ENCODE measurements at regions not wholly inside any gene's neighbourhood (a gene's known extent, or its start where the extent isn't known, plus 50 kb on each side); places are given as distances from the start of the nearest gene placed in this dataset.

GRCh38 chr16:65406933-65407332 lies 285.1 kb upstream of the CDH11 start:
- H2AK5ac ChIP-seq (ENCODE audit: low read depth, low read length), result no peak overlapping the region
- no peak overlapping the region for H2BK15ac ChIP-seq (ENCODE audit: low read length)
- no peak overlapping the region for H3K27ac ChIP-seq (ENCODE audit: low read depth, low read length)
- no peak overlapping the region for H3K14ac ChIP-seq (ENCODE audit: insufficient read length)
- H3K79me1 ChIP-seq (ENCODE audit: low read depth, low read length), result no peaks in the 10 kb centered on the region
- H3K4ac ChIP-seq (replicated peaks; ENCODE audit: insufficient read length, low read depth, low read length), result no peak overlapping the region
- no peaks in the 10 kb centered on the region for H3K9me3 ChIP-seq (ENCODE audit: insufficient read depth in 2 of 2, low read depth in 1 of 2, low read length in 1 of 2)
- H3K4me2 ChIP-seq (ENCODE audit: insufficient read depth in 1 of 2, low read depth in 2 of 2, low read length in 2 of 2), result no peak overlapping the region
- ChIA-PET CTCF (ENCODE audit: partially characterized antibody) (no interaction called here), POLR2A (ENCODE audit: partially characterized antibody) (no interaction called here)
- no peak overlapping the region for H2BK12ac ChIP-seq (ENCODE audit: low read depth, low read length)
- no peak overlapping the region for H4K8ac ChIP-seq (ENCODE audit: extremely low read depth, insufficient read depth, low read length)
- H3K9ac ChIP-seq (replicated peaks in 1 of 4; ENCODE audit: extremely low read depth in 1 of 4, low read depth in 3 of 4, low read length in 3 of 4), result no peak overlapping the region
- no peaks in the 10 kb centered on the region for H3K79me2 ChIP-seq (ENCODE audit: control insufficient read depth in 1 of 2, insufficient read depth in 2 of 2, low read length in 2 of 2)
- no peak overlapping the region for H2BK5ac ChIP-seq (ENCODE audit: low read depth, low read length)
- no peaks in the 10 kb centered on the region for H4K20me1 ChIP-seq (replicated peaks in 1 of 2; ENCODE audit: control insufficient read depth in 1 of 2, insufficient read depth in 2 of 2, low read length in 2 of 2)
- no peak overlapping the region for H4K91ac ChIP-seq (replicated peaks; ENCODE audit: insufficient read length, low read length)
- H2AFZ ChIP-seq (ENCODE audit: low read length), result no peak overlapping the region
- no peak overlapping the region for H3K18ac ChIP-seq (ENCODE audit: extremely low read depth, low read length)
- no peak overlapping the region for H3K4me3 ChIP-seq (ENCODE audit: extremely low read depth in 1 of 4, insufficient read depth in 2 of 4, low read depth in 3 of 4, low read length in 4 of 4)
- DNase-seq (ENCODE audit: low read depth in 1 of 2, low spot score in 2 of 2) (no peak), FAIRE-seq (no peak)
- H3K56ac ChIP-seq (replicated peaks; ENCODE audit: insufficient read length, low read depth, low read length), result no peak overlapping the region
- no peaks in the 10 kb centered on the region for H3K4me1 ChIP-seq (replicated peaks in 1 of 4; ENCODE audit: control insufficient read depth in 3 of 4, insufficient read depth in 4 of 4, low read length in 3 of 4)
- no peaks in the 10 kb centered on the region for H3K27me3 ChIP-seq (replicated peaks in 1 of 4; ENCODE audit: control insufficient read depth in 3 of 4, extremely low read depth in 1 of 4, insufficient read depth in 3 of 4, low read length in 3 of 4)
- no peaks in the 10 kb centered on the region; the same call in 1 of the 2 replicates for H3K23me2 ChIP-seq (ENCODE audit: low read depth, low read length)
- H4K5ac ChIP-seq (ENCODE audit: insufficient read length, low read depth, low read length), result no peak overlapping the region
- no peak overlapping the region for H2BK20ac ChIP-seq (ENCODE audit: low read length)
- WGBS, 2 experiments (ENCODE audit: extremely low coverage in 1 of 2, insufficient coverage in 1 of 2, insufficient read length in 1 of 2, insufficient replicate concordance in 2 of 2, low coverage in 1 of 2, low lambda C conversion rate in 2 of 2, missing lambda C conversion rate in 1 of 2), result 76% methylated on average over 4 of the region's 4 CpGs; no CpG with 5 or more reads in 1 of the 2 experiments
- TF ChIP-seq RXRA (IDR thresholded peaks at IDR 0.05; ENCODE audit: insufficient read depth, low read depth, low read length), result no peak
- TF ChIP-seq FOSL1 (IDR thresholded peaks at IDR 0.05; ENCODE audit: insufficient read depth, low read depth, low read length), result no peak
- TF ChIP-seq CREB1 (IDR thresholded peaks at IDR 0.05), result no peak
- TF ChIP-seq HDAC6 (IDR thresholded peaks at IDR 0.05; ENCODE audit: low read depth, low read length), result no peak
- TF ChIP-seq KDM5A (IDR thresholded peaks at IDR 0.05; ENCODE audit: low read length), result no peak
- no peak for TF ChIP-seq MAFK (IDR thresholded peaks at IDR 0.05; ENCODE audit: low read depth, low read length)
- no peak for TF ChIP-seq KDM4A (IDR thresholded peaks at IDR 0.05; ENCODE audit: low read depth, low read length, severe bottlenecking)
- TF ChIP-seq USF2 (IDR thresholded peaks at IDR 0.05; ENCODE audit: low read length), result no peak
- TF ChIP-seq CHD1 (IDR thresholded peaks at IDR 0.05; ENCODE audit: low read depth, low read length), result no peak
- TF ChIP-seq CBX8 (IDR thresholded peaks at IDR 0.05; ENCODE audit: borderline replicate concordance, low read depth, low read length), result no peak
- TF ChIP-seq POLR2AphosphoS5 (IDR thresholded peaks at IDR 0.05; ENCODE audit: low read depth, low read length), result no peak
- no peak for TF ChIP-seq POLR2A (IDR thresholded peaks at IDR 0.05; ENCODE audit: control extremely low read depth in 1 of 2, low read depth in 2 of 2, low read length in 2 of 2)
- no peak overlapping the region for H3K23ac ChIP-seq (ENCODE audit: insufficient read length)
- no peak overlapping the region for H2BK120ac ChIP-seq (replicated peaks; ENCODE audit: low read depth, low read length)
- no peaks in the 10 kb centered on the region for H3K36me3 ChIP-seq (ENCODE audit: control insufficient read depth in 2 of 4, insufficient read depth in 4 of 4, low read length in 3 of 4)

All from H1 (cell line).